ENCODE measurements at regions not wholly inside any gene's neighbourhood (a gene's known extent, or its start where the extent isn't known, plus 50 kb on each side); places are given as distances from the start of the nearest gene placed in this dataset.

GRCh38 chr3:94423578-94423977 is 360.7 kb downstream of the NSUN3 start:
- peaks cover 12% of the 10 kb centered on the region for H3K4me1 Mint-ChIP-seq (ENCODE audit: low read depth, unreplicated experiment)

GRCh38 chr3:94429517-94429916 is 366.7 kb downstream of the NSUN3 start:
- no peak for DNase-seq
- Mint-ChIP-seq H3K27ac (ENCODE audit: unreplicated experiment) (no peak overlapping the region), H3K36me3 (ENCODE audit: insufficient read depth, unreplicated experiment) (no peaks in the 10 kb centered on the region), H3K27me3 (ENCODE audit: unreplicated experiment) (no peaks in the 10 kb centered on the region), H3K4me1 (ENCODE audit: low read depth, unreplicated experiment) (no peaks in the 10 kb centered on the region), H3K9me3 (ENCODE audit: low read depth, unreplicated experiment) (no peaks in the 10 kb centered on the region), H3K4me3 (ENCODE audit: low read depth, unreplicated experiment) (no peak overlapping the region)
- no peak for TF ChIP-seq CTCF (IDR thresholded peaks at IDR 0.05; ENCODE audit: unreplicated experiment)
- CTCF ChIA-PET, result no interaction called here
- no TSS peak for BruUV-seq (replicated peaks)
- intact Hi-C loops (cut with micrococcal nuclease; ENCODE audit: unreplicated experiment), result no loop called here

More at GRCh38 chr3:94423578-94423977, 360.7 kb downstream of the NSUN3 start:
- intact Hi-C loops (cut with micrococcal nuclease; ENCODE audit: unreplicated experiment), result no loop called here
- no peaks in the 10 kb centered on the region for H3K9me3 Mint-ChIP-seq (ENCODE audit: low read depth, unreplicated experiment)
- CTCF ChIA-PET, result no interaction called here
- no peak for TF ChIP-seq CTCF (IDR thresholded peaks at IDR 0.05; ENCODE audit: unreplicated experiment)
- no peak for DNase-seq
- BruUV-seq (replicated peaks), result no TSS peak
- H3K36me3 Mint-ChIP-seq (ENCODE audit: insufficient read depth, unreplicated experiment), result no peaks in the 10 kb centered on the region
- no peak overlapping the region for H3K27ac Mint-ChIP-seq (ENCODE audit: unreplicated experiment)
- no peak overlapping the region for H3K4me3 Mint-ChIP-seq (ENCODE audit: low read depth, unreplicated experiment)
- H3K27me3 Mint-ChIP-seq (ENCODE audit: unreplicated experiment), result no peaks in the 10 kb centered on the region

GRCh38 chr3:94431876-94432570 is 369.2 kb downstream of the NSUN3 start:
- Mint-ChIP-seq H3K4me3 (ENCODE audit: low read depth, unreplicated experiment) (no peak overlapping the region), H3K9me3 (ENCODE audit: low read depth, unreplicated experiment) (no peaks in the 10 kb centered on the region), H3K4me1 (ENCODE audit: low read depth, unreplicated experiment) (no peaks in the 10 kb centered on the region), H3K27ac (ENCODE audit: unreplicated experiment) (no peak overlapping the region), H3K36me3 (ENCODE audit: insufficient read depth, unreplicated experiment) (no peaks in the 10 kb centered on the region), H3K27me3 (ENCODE audit: unreplicated experiment) (no peaks in the 10 kb centered on the region)
- TF ChIP-seq CTCF (IDR thresholded peaks at IDR 0.05; ENCODE audit: unreplicated experiment), result no peak
- no peak for DNase-seq
- intact Hi-C loops (cut with micrococcal nuclease; ENCODE audit: unreplicated experiment), result no loop called here
- CTCF ChIA-PET, result no interaction called here
- BruUV-seq (replicated peaks), result no TSS peak

GRCh38 chr3:94433811-94434210 is 370.9 kb downstream of the NSUN3 start:
- H3K27ac Mint-ChIP-seq (ENCODE audit: unreplicated experiment), result no peak overlapping the region
- DNase-seq, result no peak
- BruUV-seq (replicated peaks), result no TSS peak
- peaks cover 3% of the 10 kb centered on the region for H3K9me3 Mint-ChIP-seq (ENCODE audit: low read depth, unreplicated experiment)
- no peaks in the 10 kb centered on the region for H3K4me1 Mint-ChIP-seq (ENCODE audit: low read depth, unreplicated experiment)
- H3K4me3 Mint-ChIP-seq (ENCODE audit: low read depth, unreplicated experiment), result no peak overlapping the region
- no peaks in the 10 kb centered on the region for H3K36me3 Mint-ChIP-seq (ENCODE audit: insufficient read depth, unreplicated experiment)
- no peak for TF ChIP-seq CTCF (IDR thresholded peaks at IDR 0.05; ENCODE audit: unreplicated experiment)
- H3K27me3 Mint-ChIP-seq (ENCODE audit: unreplicated experiment), result no peaks in the 10 kb centered on the region
- CTCF ChIA-PET, result no interaction called here
- intact Hi-C loops (cut with micrococcal nuclease; ENCODE audit: unreplicated experiment), result no loop called here
